GM10847 (cell line): ENCODE measurements at regions not wholly inside any gene's neighbourhood (a gene's known extent, or its start where the extent isn't known, plus 50 kb on each side); places are given as distances from the start of the nearest gene placed in this dataset.

Experiments
- POLR2A ChIP-seq: IDR thresholded peaks from 2 replicates; pipeline ENCODE4 v1.6.1; 2011; ENCODE audit not compliant: insufficient read length; ENCODE audit errors: extremely low read depth

GRCh38 chr13:33388286-33388998, 102.9 kb upstream of the STARD13 start:
- TF ChIP-seq POLR2A = no peak

- no peak for TF ChIP-seq POLR2A
These were observed 107.3 kb upstream of the STARD13 start for GRCh38 chr13:33392794-33393405.

- no peak for TF ChIP-seq POLR2A
These were observed 108.9 kb upstream of the STARD13 start for GRCh38 chr13:33394294-33394932.

- no peak for TF ChIP-seq POLR2A
These were observed 115.7 kb upstream of the STARD13 start for GRCh38 chr13:33401238-33401637.

DNA sequence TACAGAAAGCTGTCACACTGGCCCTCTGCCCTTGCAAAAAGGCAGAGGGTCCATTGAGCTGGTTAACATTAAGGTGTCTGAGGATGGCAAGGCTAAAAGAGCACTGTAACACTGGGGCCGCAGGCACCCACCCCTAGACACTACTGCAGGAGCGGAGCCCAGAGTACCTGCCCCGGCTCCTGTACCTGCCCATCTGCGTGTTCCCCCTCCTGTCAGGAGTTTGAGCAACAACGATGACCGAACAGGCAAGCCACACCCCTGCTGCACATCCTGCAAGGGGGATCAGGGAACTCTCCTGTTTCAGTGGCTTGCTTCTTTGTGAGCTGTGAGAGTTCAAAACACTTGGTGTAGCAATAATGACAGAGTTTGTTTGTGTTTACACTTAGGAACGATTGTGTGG, 117.4 kb upstream of the STARD13 start:
- no peak for TF ChIP-seq POLR2A

DNA sequence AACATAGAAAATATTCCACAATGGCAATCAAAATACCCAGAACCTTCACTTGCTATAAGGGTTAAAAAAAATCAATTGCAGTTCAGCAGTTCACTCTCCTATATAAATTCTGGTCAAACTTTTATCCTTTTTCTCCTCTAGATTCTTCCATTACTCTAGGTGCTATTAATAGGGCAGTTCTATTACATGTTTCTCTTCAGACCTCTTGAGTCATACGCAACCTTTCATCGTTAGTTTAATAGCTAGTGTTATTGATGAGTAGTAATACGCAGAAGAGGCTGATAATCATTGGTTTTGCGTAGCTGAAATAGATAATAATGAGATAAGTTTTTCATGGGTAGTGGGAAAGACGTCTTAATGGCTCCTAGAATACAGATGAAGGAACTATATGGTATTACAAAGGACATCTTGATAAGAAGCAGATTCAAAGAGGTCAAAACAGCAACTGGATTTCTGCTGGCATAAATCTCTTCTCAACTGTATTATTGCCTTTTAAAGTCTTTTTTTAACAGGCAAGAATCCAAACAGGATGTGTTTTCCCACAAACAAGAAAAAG, 118.3 kb upstream of the STARD13 start:
- TF ChIP-seq POLR2A = no peak

GRCh38 chr13:33405371-33405770, 119.8 kb upstream of the STARD13 start:
- no peak for TF ChIP-seq POLR2A

- TF ChIP-seq POLR2A = no peak
These were observed 124.3 kb upstream of the STARD13 start for GRCh38 chr13:33409673-33410510.

- TF ChIP-seq POLR2A = no peak
These were observed 125.1 kb upstream of the STARD13 start for GRCh38 chr13:33410619-33411018.

DNA sequence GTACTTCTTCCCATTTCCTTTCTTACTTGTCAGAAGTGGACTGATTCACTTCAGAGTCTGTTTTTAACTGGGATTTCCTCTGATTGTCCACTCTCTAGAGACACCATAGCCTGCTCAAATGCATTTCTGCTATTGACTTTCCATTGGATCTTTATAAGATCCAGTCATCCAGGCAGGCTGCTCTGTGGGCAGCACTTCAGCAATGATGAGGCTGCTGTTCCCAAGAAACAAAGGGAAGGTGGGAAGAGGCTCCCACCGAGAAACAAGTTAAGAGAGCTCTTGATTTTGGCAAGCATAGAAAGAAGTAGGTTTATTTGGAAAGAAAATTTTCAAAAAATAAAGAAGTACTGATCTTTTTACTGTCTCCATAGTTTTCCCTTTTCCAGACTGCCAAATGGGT, 125.8 kb upstream of the STARD13 start:
- no peak for TF ChIP-seq POLR2A

GRCh38 chr13:33415822-33416221, 130.3 kb upstream of the STARD13 start:
- TF ChIP-seq POLR2A = no peak

DNA sequence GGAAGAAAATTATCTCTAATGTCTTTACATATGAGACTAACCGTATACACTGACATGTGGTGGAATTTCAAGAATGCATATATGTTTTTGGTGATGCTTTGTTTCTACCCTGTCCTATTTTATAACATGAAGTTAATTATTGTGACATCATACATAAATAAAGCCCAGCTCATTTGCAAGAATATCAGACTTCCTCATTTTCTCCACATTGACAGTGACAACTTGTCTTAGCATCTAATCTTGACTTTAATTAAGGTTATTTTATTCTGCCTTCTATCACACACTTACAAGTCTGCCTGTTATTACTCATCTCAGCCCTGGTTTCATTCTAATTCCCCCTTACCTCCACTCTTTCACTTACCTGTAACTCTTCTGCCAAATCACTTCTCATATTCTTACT, 140.6 kb upstream of the STARD13 start:
- no peak for TF ChIP-seq POLR2A

- TF ChIP-seq POLR2A = no peak
These were observed 147.8 kb upstream of the STARD13 start for GRCh38 chr13:33433316-33433715.

DNA sequence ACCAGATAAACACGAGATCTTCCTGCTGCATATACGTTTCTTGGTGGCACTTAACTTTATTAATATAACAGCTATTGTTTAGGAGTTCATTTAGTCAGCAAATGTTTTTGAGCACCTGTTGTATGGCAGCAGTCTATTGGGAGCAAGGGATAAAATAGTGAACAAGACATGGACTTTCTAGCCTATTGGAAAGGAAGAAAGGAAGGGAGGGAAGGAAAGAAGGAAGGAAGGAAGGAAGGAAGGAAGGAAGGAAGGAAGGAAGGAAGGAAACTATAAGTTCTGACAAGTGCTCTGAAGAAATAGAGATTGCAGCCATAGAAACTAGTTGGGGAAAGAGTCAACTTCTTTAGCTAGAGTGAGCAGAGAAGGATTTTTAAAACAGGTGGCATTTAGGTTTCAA, 149.1 kb upstream of the STARD13 start:
- TF ChIP-seq POLR2A = no peak

GRCh38 chr13:33435207-33435606, 149.7 kb upstream of the STARD13 start:
- no peak for TF ChIP-seq POLR2A
